ENCODE measurements at regions not wholly inside any gene's neighbourhood (a gene's known extent, or its start where the extent isn't known, plus 50 kb on each side); places are given as distances from the start of the nearest gene placed in this dataset.

GRCh38 chr12:114747012-114747858 lies 63.3 kb upstream of the TBX3 start:
- Mint-ChIP-seq H3K36me3 (ENCODE audit: low read depth) (no peaks in the 10 kb centered on the region), H3K9me3 (no peaks in the 10 kb centered on the region), H3K4me1 (ENCODE audit: low read depth) (peaks cover 13% of the 10 kb centered on the region), H3K27ac (no peak overlapping the region), H3K27me3 (peaks cover 16% of the 10 kb centered on the region), H3K4me3 (no peak overlapping the region)
- intact Hi-C loops (cut with micrococcal nuclease), result no loop called here

GRCh38 chr12:114746297-114747011 lies 62.5 kb upstream of the TBX3 start:
- peaks cover 13% of the 10 kb centered on the region for H3K4me1 Mint-ChIP-seq (ENCODE audit: low read depth)
- H3K4me3 Mint-ChIP-seq, result no peak overlapping the region
- intact Hi-C loops (cut with micrococcal nuclease), result no loop called here
- H3K27ac Mint-ChIP-seq, result no peak overlapping the region
- no peaks in the 10 kb centered on the region for H3K9me3 Mint-ChIP-seq
- H3K36me3 Mint-ChIP-seq (ENCODE audit: low read depth), result no peaks in the 10 kb centered on the region
- H3K27me3 Mint-ChIP-seq, result peaks cover 17% of the 10 kb centered on the region

- Mint-ChIP-seq H3K36me3 (ENCODE audit: low read depth) (no peaks in the 10 kb centered on the region), H3K4me1 (ENCODE audit: low read depth) (peaks cover 13% of the 10 kb centered on the region), H3K27ac (no peak overlapping the region), H3K4me3 (no peak overlapping the region), H3K27me3 (peaks cover 15% of the 10 kb centered on the region), H3K9me3 (no peaks in the 10 kb centered on the region)
- intact Hi-C loops (cut with micrococcal nuclease), result no loop called here
These were observed 60.7 kb upstream of the TBX3 start for GRCh38 chr12:114744691-114745090.

GRCh38 chr12:114744285-114744684 lies 60.3 kb upstream of the TBX3 start:
- H3K36me3 Mint-ChIP-seq (ENCODE audit: low read depth), result no peaks in the 10 kb centered on the region
- H3K27ac Mint-ChIP-seq, result no peak overlapping the region
- intact Hi-C loops (cut with micrococcal nuclease), result no loop called here
- no peak overlapping the region for H3K4me3 Mint-ChIP-seq
- H3K27me3 Mint-ChIP-seq, result peaks cover 14% of the 10 kb centered on the region
- H3K9me3 Mint-ChIP-seq, result no peaks in the 10 kb centered on the region
- peaks cover 13% of the 10 kb centered on the region for H3K4me1 Mint-ChIP-seq (ENCODE audit: low read depth)

- Mint-ChIP-seq H3K4me3 (no peak overlapping the region), H3K9me3 (no peaks in the 10 kb centered on the region), H3K27ac (no peak overlapping the region), H3K36me3 (ENCODE audit: low read depth) (no peaks in the 10 kb centered on the region), H3K27me3 (peaks cover 16% of the 10 kb centered on the region), H3K4me1 (ENCODE audit: low read depth) (peaks cover 13% of the 10 kb centered on the region)
- intact Hi-C loops (cut with micrococcal nuclease), result no loop called here
These were observed 59.8 kb upstream of the TBX3 start for GRCh38 chr12:114743799-114744198.

GRCh38 chr12:114743289-114743688 lies 59.3 kb upstream of the TBX3 start:
- intact Hi-C loops (cut with micrococcal nuclease), result no loop called here
- H3K27me3 Mint-ChIP-seq, result peaks cover 19% of the 10 kb centered on the region
- H3K9me3 Mint-ChIP-seq, result no peaks in the 10 kb centered on the region
- H3K27ac Mint-ChIP-seq, result no peak overlapping the region
- H3K4me3 Mint-ChIP-seq, result no peak overlapping the region
- peaks cover 13% of the 10 kb centered on the region for H3K4me1 Mint-ChIP-seq (ENCODE audit: low read depth)
- H3K36me3 Mint-ChIP-seq (ENCODE audit: low read depth), result no peaks in the 10 kb centered on the region

GRCh38 chr12:114742363-114742762 lies 58.4 kb upstream of the TBX3 start:
- H3K27ac Mint-ChIP-seq, result no peak overlapping the region
- H3K27me3 Mint-ChIP-seq, result peaks cover 24% of the 10 kb centered on the region
- intact Hi-C loops (cut with micrococcal nuclease), result no loop called here
- no peaks in the 10 kb centered on the region for H3K9me3 Mint-ChIP-seq
- no peaks in the 10 kb centered on the region for H3K36me3 Mint-ChIP-seq (ENCODE audit: low read depth)
- H3K4me3 Mint-ChIP-seq, result no peak overlapping the region
- peaks cover 13% of the 10 kb centered on the region for H3K4me1 Mint-ChIP-seq (ENCODE audit: low read depth)

- H3K27me3 Mint-ChIP-seq, result peaks cover 27% of the 10 kb centered on the region
- H3K9me3 Mint-ChIP-seq, result no peaks in the 10 kb centered on the region
- H3K36me3 Mint-ChIP-seq (ENCODE audit: low read depth), result no peaks in the 10 kb centered on the region
- no peak overlapping the region for H3K27ac Mint-ChIP-seq
- H3K4me3 Mint-ChIP-seq, result no peak overlapping the region
- H3K4me1 Mint-ChIP-seq (ENCODE audit: low read depth), result peaks cover 10% of the 10 kb centered on the region
- intact Hi-C loops (cut with micrococcal nuclease), result no loop called here
These were observed 58.0 kb upstream of the TBX3 start for GRCh38 chr12:114741940-114742339.

GRCh38 chr12:114740448-114740847 lies 56.5 kb upstream of the TBX3 start:
- intact Hi-C loops (cut with micrococcal nuclease), result no loop called here
- no peak overlapping the region for H3K4me3 Mint-ChIP-seq
- H3K4me1 Mint-ChIP-seq (ENCODE audit: low read depth), result no peaks in the 10 kb centered on the region
- H3K9me3 Mint-ChIP-seq, result no peaks in the 10 kb centered on the region
- H3K36me3 Mint-ChIP-seq (ENCODE audit: low read depth), result no peaks in the 10 kb centered on the region
- H3K27ac Mint-ChIP-seq, result no peak overlapping the region
- peaks cover 42% of the 10 kb centered on the region for H3K27me3 Mint-ChIP-seq

GRCh38 chr12:114738460-114739184 lies 54.6 kb upstream of the TBX3 start:
- Mint-ChIP-seq H3K9me3 (no peaks in the 10 kb centered on the region), H3K27ac (no peak overlapping the region), H3K27me3 (peaks cover 57% of the 10 kb centered on the region), H3K4me1 (ENCODE audit: low read depth) (no peaks in the 10 kb centered on the region), H3K36me3 (ENCODE audit: low read depth) (no peaks in the 10 kb centered on the region), H3K4me3 (no peak overlapping the region)
- intact Hi-C loops (cut with micrococcal nuclease), result no loop called here

GRCh38 chr12:114735680-114736374 lies 51.9 kb upstream of the TBX3 start:
- peaks cover 59% of the 10 kb centered on the region for H3K27me3 Mint-ChIP-seq
- intact Hi-C loops (cut with micrococcal nuclease), result no loop called here
- H3K4me1 Mint-ChIP-seq (ENCODE audit: low read depth), result no peaks in the 10 kb centered on the region
- no peak overlapping the region for H3K27ac Mint-ChIP-seq
- no peaks in the 10 kb centered on the region for H3K36me3 Mint-ChIP-seq (ENCODE audit: low read depth)
- no peak overlapping the region for H3K4me3 Mint-ChIP-seq
- H3K9me3 Mint-ChIP-seq, result no peaks in the 10 kb centered on the region

GRCh38 chr12:114735011-114735410 lies 51.0 kb upstream of the TBX3 start:
- H3K27me3 Mint-ChIP-seq, result peaks cover 61% of the 10 kb centered on the region
- H3K4me1 Mint-ChIP-seq (ENCODE audit: low read depth), result no peaks in the 10 kb centered on the region
- intact Hi-C loops (cut with micrococcal nuclease), result no loop called here
- no peak overlapping the region for H3K4me3 Mint-ChIP-seq
- H3K36me3 Mint-ChIP-seq (ENCODE audit: low read depth), result no peaks in the 10 kb centered on the region
- no peak overlapping the region for H3K27ac Mint-ChIP-seq
- no peaks in the 10 kb centered on the region for H3K9me3 Mint-ChIP-seq

GRCh38 chr12:114733919-114734318 lies 49.9 kb upstream of the TBX3 start:
- Mint-ChIP-seq H3K4me3 (no peak overlapping the region), H3K4me1 (ENCODE audit: low read depth) (no peaks in the 10 kb centered on the region), H3K27me3 (peaks cover 58% of the 10 kb centered on the region), H3K9me3 (no peaks in the 10 kb centered on the region), H3K27ac (no peak overlapping the region), H3K36me3 (ENCODE audit: low read depth) (no peaks in the 10 kb centered on the region)
- intact Hi-C loops (cut with micrococcal nuclease), result no loop called here

Data from dendritic cell treated with granulocyte-macrophage colony-stimulating factor and Interleukin-4, amounts not matched to agents 40 ng/mL and 50 ng/mL, for 4 days (primary cell).